LNCaP clone FGC (cell line): ENCODE measurements at regions not wholly inside any gene's neighbourhood (a gene's known extent, or its start where the extent isn't known, plus 50 kb on each side); places are given as distances from the start of the nearest gene placed in this dataset.

ENCODE experiments used
- DNase-seq: peaks from one replicate; pipeline ENCODE4 v3.0.0-alpha.2; 2011; ENCODE audit warnings: low read depth
- H3K4me3 ChIP-seq: 2 replicates; pipeline ENCODE4 v1.5.1; 2011; ENCODE audit warnings: mild to moderate bottlenecking, low read depth, low read length, control low read depth
- TF ChIP-seq, protein P1 (sequence below): IDR thresholded peaks from 2 replicates; pipeline ENCODE4 v1.5.1; 2012; ENCODE audit warnings: mild to moderate bottlenecking; ENCODE audit not compliant: control insufficient read depth, insufficient read depth; ENCODE audit errors: extremely low read depth

DNA sequence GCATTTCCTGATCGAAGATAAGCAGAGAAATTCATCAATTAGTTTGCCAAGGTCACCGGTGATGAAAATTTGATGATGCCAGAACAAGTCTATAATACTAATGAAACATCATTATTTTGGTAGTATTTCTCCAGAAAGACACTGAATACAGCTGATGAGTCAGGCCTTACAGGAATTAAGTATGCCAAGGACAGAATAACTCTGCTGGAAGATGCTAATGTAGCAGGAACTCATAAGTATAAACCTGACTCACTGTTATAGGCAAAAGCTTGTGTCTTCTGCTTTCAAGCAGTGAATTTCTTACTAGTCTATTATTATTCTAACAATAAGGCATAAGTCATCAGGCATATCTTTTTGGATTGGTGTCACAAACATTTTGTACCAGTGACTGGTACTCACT is 1825.1 kb upstream of the IGFBP7 start:
- DNase-seq, result no peak
- TF ChIP-seq, protein P1, sequence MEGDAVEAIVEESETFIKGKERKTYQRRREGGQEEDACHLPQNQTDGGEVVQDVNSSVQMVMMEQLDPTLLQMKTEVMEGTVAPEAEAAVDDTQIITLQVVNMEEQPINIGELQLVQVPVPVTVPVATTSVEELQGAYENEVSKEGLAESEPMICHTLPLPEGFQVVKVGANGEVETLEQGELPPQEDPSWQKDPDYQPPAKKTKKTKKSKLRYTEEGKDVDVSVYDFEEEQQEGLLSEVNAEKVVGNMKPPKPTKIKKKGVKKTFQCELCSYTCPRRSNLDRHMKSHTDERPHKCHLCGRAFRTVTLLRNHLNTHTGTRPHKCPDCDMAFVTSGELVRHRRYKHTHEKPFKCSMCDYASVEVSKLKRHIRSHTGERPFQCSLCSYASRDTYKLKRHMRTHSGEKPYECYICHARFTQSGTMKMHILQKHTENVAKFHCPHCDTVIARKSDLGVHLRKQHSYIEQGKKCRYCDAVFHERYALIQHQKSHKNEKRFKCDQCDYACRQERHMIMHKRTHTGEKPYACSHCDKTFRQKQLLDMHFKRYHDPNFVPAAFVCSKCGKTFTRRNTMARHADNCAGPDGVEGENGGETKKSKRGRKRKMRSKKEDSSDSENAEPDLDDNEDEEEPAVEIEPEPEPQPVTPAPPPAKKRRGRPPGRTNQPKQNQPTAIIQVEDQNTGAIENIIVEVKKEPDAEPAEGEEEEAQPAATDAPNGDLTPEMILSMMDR, result no peak
- no peak overlapping the region for H3K4me3 ChIP-seq

DNA sequence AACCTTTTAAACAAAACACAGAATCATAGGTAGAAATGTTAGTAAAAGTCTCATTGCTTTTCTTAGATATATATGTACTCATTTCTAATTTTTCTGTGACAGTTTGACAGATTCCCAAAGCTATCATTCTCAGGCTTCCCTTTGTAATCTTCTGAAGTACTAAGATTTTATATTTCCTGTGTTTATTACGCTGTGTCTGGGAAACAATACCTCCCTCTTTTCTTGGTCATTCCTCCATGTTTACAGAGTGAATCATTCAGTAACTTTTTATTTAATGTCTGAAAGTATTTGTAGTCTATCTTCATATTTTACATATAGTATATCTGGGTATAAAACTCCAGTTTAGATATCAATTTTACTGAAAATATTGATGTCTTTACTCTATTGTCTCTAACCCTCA is 1826.3 kb upstream of the IGFBP7 start:
- no peak for DNase-seq
- TF ChIP-seq, protein P1, result no peak

DNA sequence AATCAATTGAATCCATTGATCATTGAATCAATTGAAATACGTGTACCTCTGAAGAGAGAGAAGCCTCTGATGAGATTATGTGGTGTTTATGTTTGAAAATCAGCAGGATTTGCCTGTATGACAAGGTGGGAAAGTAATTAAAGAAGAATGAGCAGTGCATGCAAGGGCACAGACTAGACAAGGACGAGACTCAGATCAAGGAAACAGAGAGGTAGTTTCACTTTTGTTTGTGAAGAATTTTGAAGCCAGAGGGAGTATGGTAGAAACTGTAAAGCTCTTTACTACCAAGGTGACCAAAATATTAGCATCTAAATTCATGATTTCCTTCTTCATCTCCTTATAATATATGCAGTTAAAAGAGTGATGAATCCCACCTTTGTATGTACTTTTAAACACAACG is 1830.0 kb upstream of the IGFBP7 start:
- H3K4me3 ChIP-seq, result peak overlapping the region; percentile 34
- DNase-seq, result no peak

More for the DNA sequence above, 1826.3 kb upstream of the IGFBP7 start:
- no peak overlapping the region for H3K4me3 ChIP-seq

DNA sequence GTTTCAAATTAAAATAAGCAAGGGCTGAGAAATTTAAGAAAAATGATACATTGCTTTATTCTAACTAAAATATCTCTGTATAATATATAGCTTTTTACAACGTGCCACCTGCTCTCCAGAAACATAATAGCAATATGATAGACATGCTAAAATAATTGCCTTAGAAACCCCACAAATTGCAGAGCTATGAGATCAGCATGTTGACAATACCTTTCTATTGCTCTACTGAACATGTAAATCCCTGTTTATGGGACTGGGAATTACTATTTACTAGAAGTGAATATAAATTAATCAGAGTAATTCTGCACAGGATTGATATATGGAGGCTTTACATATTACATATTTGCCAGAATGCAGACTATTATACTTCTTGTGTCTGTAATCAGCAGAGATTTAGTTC is 1831.1 kb upstream of the IGFBP7 start:
- DNase-seq, result no peak
- TF ChIP-seq, protein P1, result no peak
- H3K4me3 ChIP-seq, result no peak overlapping the region

More for the DNA sequence above, 1830.0 kb upstream of the IGFBP7 start:
- TF ChIP-seq, protein P1, result no peak

DNA sequence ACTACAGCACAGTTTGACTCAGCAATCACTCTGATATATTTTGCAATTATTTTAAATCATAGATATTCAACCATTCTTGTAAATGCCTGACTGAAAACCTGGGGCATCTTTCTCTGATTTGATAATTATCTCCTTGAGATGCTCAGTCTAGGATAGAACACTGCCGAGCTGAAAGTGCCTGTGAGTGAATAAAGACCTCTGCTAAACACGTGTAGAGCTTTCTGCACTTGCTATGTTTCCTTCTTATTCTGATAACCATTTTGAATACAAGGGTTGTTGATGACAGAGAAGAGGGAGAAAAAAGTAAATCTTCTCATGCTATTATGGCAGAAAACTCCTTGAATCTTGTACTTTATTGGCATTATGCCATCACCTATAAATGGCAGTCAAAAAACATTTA is 1843.4 kb upstream of the IGFBP7 start:
- H3K4me3 ChIP-seq, result no peak overlapping the region
- DNase-seq, result no peak
- TF ChIP-seq, protein P1, result no peak

DNA sequence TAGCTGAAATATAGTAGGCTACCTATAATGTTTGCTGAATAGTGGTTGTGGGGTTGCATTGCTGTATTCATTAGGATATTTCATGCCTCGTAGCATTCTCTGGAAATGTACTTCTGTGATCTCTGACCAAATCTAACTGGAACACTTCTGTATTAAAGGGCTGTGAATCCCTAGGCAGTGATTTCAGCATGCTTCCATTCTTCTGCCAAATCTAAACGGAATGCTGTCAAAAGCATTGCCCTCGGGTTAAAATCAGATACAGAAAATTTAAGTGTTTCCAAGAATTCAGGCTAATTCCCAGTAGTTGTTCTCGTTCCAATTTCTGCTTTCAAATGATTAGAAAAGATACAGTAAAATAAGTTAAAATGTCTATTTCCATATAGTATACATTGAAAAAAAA is 1847.5 kb upstream of the IGFBP7 start:
- TF ChIP-seq, protein P1, result no peak

DNA sequence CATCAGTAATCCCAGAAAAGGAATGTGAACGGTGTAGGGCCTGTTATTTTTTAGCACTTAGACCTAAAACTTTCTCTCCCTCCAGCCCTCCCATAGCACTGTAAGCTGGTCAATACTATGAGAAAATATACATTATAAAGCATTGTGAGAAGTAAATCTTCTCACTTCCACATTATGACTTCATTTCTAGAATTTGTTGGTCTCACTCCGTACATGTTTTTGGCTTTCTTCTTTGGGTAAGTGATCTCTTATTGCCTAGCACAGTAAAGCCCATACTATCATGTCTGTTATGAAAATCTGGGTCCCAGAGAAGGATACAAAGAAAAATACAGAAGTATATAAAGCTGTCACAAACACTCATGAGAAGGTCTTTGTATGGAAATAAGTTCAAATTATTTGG is 1851.1 kb upstream of the IGFBP7 start:
- TF ChIP-seq, protein P1, result no peak
- no peak overlapping the region for H3K4me3 ChIP-seq
- DNase-seq, result no peak

More for the DNA sequence above, 1847.5 kb upstream of the IGFBP7 start:
- DNase-seq, result no peak
- H3K4me3 ChIP-seq, result no peak overlapping the region
